K562 (cell line): ENCODE measurements at regions not wholly inside any gene's neighbourhood (a gene's known extent, or its start where the extent isn't known, plus 50 kb on each side); places are given as distances from the start of the nearest gene placed in this dataset.
A peak's percentile ranks its signal among the peaks of the same experiment; 100 is the strongest.

Source experiments
- ATAC-seq: fragments of 200-7000 bp; cut with Tn5 transposase; 3 replicates; pipeline ENCODE4 v1.9.1; 2020; ENCODE audit warnings: moderate library complexity
- BruUV-seq: library from RNA; stranded (reverse); fragments of 400-500 nt; replicated peaks from 2 replicates; lab custom pipeline; 2021; lab: Mats Ljungman, UMichigan
- CTCF ChIA-PET: fragments of 300-600 bp; formaldehyde crosslinking; extraction: SDS; loops from one replicate; lab custom pipeline; 2021; ENCODE audit warnings: low intra/inter-chr PET ratio; lab: Yijun Ruan, JAX
- POLR2A ChIA-PET: fragments of 300-600, 350-650 bp; sonication (Branson Sonifier 250); formaldehyde crosslinking; extraction: SDS; loops from one replicate; lab custom pipeline; 2021; ENCODE audit warnings: antibody characterized with exemption, inconsistent platforms; lab: Yijun Ruan, JAX
- DNase-seq, 4 experiments: peaks; one replicate each; pipeline versions ENCODE4 v3.0.0 to v3.0.0-alpha.2; 2011 to 2018; ENCODE audit warnings: low spot score in 3 of 4, mixed read lengths in 3 of 4; ENCODE audit errors: extremely low read depth in 1 of 4
- FAIRE-seq: peaks from 2 replicates; lab custom pipeline; 2011; peaks lifted over from hg19 to GRCh38; lab: Jason Lieb, UNC
- H2AFZ ChIP-seq: 2 replicates; pipeline ENCODE4 v1.6.0; 2011; ENCODE audit warnings: low read depth, low read length, control low read depth, inconsistent platforms
- H3K27ac ChIP-seq: fragments of 200-600 bp; 3 replicates; pipeline ENCODE4 v1.8.0; 2011; ENCODE audit warnings: low read depth, mild to moderate bottlenecking, control low read depth, inconsistent platforms, low read length, moderate library complexity, mixed read lengths; ENCODE audit errors: extremely low read depth
- H3K27me3 ChIP-seq, 2 experiments: fragments of 300-600 bp in 1 of 2; 2 replicates in 1 of 2; 3 replicates in 1 of 2; pipeline versions ENCODE4 v1.6.0 to v1.8.0; 2011; ENCODE audit warnings: inconsistent platforms in 2 of 2, low read length in 2 of 2, mild to moderate bottlenecking in 1 of 2, mixed read lengths in 1 of 2, moderate library complexity in 1 of 2; ENCODE audit not compliant: control insufficient read depth in 2 of 2, insufficient read depth in 2 of 2
- H3K36me3 ChIP-seq: fragments of 300-600 bp; 3 replicates; pipeline ENCODE4 v1.8.0; 2011; ENCODE audit warnings: mild to moderate bottlenecking, low read length, inconsistent platforms; ENCODE audit not compliant: control insufficient read depth, insufficient read depth
- H3K4me1 ChIP-seq, 2 experiments: fragments of 200-600 bp in 1 of 2; replicated peaks in 1 of 2; 2 replicates in 1 of 2; 3 replicates in 1 of 2; pipeline versions ENCODE4 v1.5.1 to v1.8.0; 2011; ENCODE audit warnings: inconsistent platforms in 2 of 2, low read length in 2 of 2, mild to moderate bottlenecking in 1 of 2, mixed read lengths in 1 of 2, moderate library complexity in 1 of 2; ENCODE audit not compliant: control insufficient read depth in 2 of 2, insufficient read depth in 2 of 2
- H3K4me2 ChIP-seq: 2 replicates; pipeline ENCODE4 v1.6.1; 2011; ENCODE audit warnings: low read length, control low read depth, inconsistent platforms, mixed read lengths; ENCODE audit not compliant: insufficient read depth
- H3K4me3 ChIP-seq: fragments of 200-600 bp; sonication (generic), shearing (Covaris generic); 2 replicates; pipeline ENCODE4 v1.5.1; 2016; ENCODE audit warnings: control low read depth, inconsistent platforms
- H3K79me2 ChIP-seq: fragments of 200-600 bp; 3 replicates; pipeline ENCODE4 v1.8.0; 2011; ENCODE audit warnings: low read length, inconsistent platforms; ENCODE audit not compliant: control insufficient read depth, insufficient read depth
- H3K9ac ChIP-seq, 2 experiments: 2 replicates each; pipeline versions ENCODE4 v1.6.0 to v1.6.1; 2011; ENCODE audit warnings: low read depth in 2 of 2, low read length in 2 of 2, control low read depth in 1 of 2, inconsistent platforms in 1 of 2, mild to moderate bottlenecking in 1 of 2, mixed read lengths in 1 of 2; ENCODE audit not compliant: insufficient read depth in 1 of 2
- H3K9me1 ChIP-seq: one replicate; pipeline ENCODE4 v1.6.0; 2011; ENCODE audit warnings: inconsistent platforms, mild to moderate bottlenecking, low read length, moderate library complexity; ENCODE audit not compliant: control insufficient read depth, insufficient read depth
- H3K9me3 ChIP-seq: replicated peaks from 2 replicates; pipeline ENCODE4 v1.5.1; 2011; ENCODE audit warnings: low read depth, low read length, inconsistent platforms; ENCODE audit not compliant: control insufficient read depth, insufficient read depth
- H4K20me1 ChIP-seq: replicated peaks from 2 replicates; pipeline ENCODE4 v1.6.1; 2011; ENCODE audit warnings: low read length, inconsistent platforms, mixed read lengths; ENCODE audit not compliant: control insufficient read depth, insufficient read depth
- FOXA1 ChIP-seq: fragments of 450-650 bp; IDR thresholded peaks from 2 replicates; pipeline ENCODE4 v1.6.1; 2016; ENCODE audit warnings: mild to moderate bottlenecking, borderline replicate concordance
- HMGN3 ChIP-seq: IDR thresholded peaks from 2 replicates; pipeline ENCODE4 v1.6.1; 2011; ENCODE audit warnings: borderline replicate concordance, low read depth, mild to moderate bottlenecking, mixed read lengths, low read length; ENCODE audit not compliant: insufficient read length; ENCODE audit errors: extremely low read depth
- MTA3 ChIP-seq: fragments of 450-650 bp; formaldehyde crosslinking; IDR thresholded peaks from 2 replicates; pipeline ENCODE4 v1.6.1; 2017; ENCODE audit warnings: mild to moderate bottlenecking, borderline replicate concordance
- NFIC ChIP-seq: fragments of 450-650 bp; IDR thresholded peaks from 2 replicates; pipeline ENCODE4 v1.6.1; 2017; ENCODE audit warnings: mild to moderate bottlenecking, inconsistent platforms
- NFIX ChIP-seq: fragments of 250-450 bp; sonication (Bioruptor Pico); IDR thresholded peaks from 2 replicates; pipeline ENCODE4 v1.4.0; 2020; ENCODE audit warnings: low read depth, mild to moderate bottlenecking, moderate library complexity
- U2AF1 ChIP-seq: fragments of 200-400 bp; formaldehyde crosslinking; optimal IDR thresholded peaks from 2 replicates; pipeline ENCODE3; 2017; ENCODE audit warnings: mild to moderate bottlenecking, low read depth, low read length, moderate library complexity
- WGBS: fragments of 100-300 bp; shearing (Covaris generic); methylation state at CpG from one replicate; pipeline ENCODE4 v1.1.6; 2016; ENCODE audit warnings: low coverage, mixed read lengths; ENCODE audit not compliant: insufficient coverage; ENCODE audit errors: missing lambda C conversion rate; 5-methylcytosine and 5-hydroxymethylcytosine counted together
- in situ Hi-C: fragments of 300-500 bp; cut with MboI; formaldehyde crosslinking; loops from 4 replicates; pipeline ENCODE4 v1.15.0; 2018; ENCODE audit warnings: inconsistent platforms, mixed read lengths
- intact Hi-C: fragments of 100-400 bp; cut with micrococcal nuclease; formaldehyde crosslinking; loops from 2 replicates; pipeline ENCODE4 v1.14.2; 2022
- TF ChIP-seq, protein P1 (sequence below), 2 experiments: fragments of 450-650 bp; IDR thresholded peaks; 2 replicates each; pipeline ENCODE4 v1.6.1; 2016; ENCODE audit warnings: mild to moderate bottlenecking in 2 of 2, borderline replicate concordance in 1 of 2, low read depth in 1 of 2, moderate library complexity in 1 of 2

DNA sequence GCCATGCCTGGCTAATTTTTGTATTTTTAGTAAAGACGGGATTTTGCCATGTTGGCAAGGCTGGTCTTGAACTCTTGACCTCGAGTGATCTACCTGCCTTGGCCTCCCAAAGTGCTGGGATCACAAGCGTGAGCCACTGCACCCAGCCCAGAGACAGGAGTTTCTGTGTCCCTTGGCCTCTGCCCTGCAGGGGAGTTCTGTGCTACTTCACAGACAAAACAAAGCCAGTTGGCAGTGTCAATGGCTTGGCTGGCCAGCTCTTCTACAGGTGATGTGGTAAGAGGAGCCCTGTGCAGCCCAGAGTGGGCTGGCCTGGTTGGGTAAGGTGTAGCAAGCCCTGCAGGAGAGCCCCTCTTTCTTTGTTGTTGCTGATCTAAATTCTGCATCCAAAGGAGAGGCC, 60.5 kb upstream of the SHISAL1 start (continued):
- TF ChIP-seq NFIX (CRISPR knock-in tag) (no peak), MTA3 (no peak), FOXA1 (no peak), U2AF1 (no peak), HMGN3 (no peak)

DNA sequence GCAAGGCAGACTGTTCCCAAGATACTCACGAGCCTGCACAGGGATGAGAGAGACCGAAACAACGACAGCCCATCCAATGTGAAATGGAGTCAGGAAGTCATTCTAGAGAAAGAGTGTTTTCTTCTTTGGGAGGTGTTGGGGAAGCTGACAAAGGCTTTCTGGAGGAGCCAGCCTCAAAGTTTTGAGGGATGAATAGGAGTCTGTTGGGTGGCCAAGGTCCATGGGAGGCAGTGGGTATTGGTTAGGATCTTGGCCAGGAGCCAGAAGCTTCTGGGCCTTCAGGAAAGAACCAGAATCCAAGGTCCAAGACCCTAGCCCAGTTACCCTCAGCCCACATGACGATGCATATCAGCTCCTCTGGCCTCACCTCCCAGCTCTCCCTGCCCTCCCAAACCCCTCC, 59.9 kb upstream of the SHISAL1 start:
- no peak for FAIRE-seq
- Histone ChIP-seq H3K4me2 (no peak overlapping the region), H3K27me3 (peaks cover 0 to 19% of the 10 kb centered on the region in 2 experiments; a peak in 1 of 5 replicates), H2AFZ (no peak overlapping the region), H3K36me3 (no peaks in the 10 kb centered on the region), H3K4me1 (no peaks in the 10 kb centered on the region), H3K9ac (no peak overlapping the region), H3K9me1 (no peaks in the 10 kb centered on the region), H3K27ac (no peak overlapping the region), H3K4me3 (no peak overlapping the region), H4K20me1 (no peaks in the 10 kb centered on the region), H3K9me3 (no peaks in the 10 kb centered on the region), H3K79me2 (no peaks in the 10 kb centered on the region)
- WGBS = 0% methylated on average over 3 of the region's 4 CpGs
- no TSS peak for BruUV-seq
- in situ Hi-C loops = no loop called here
- ChIA-PET POLR2A (interaction anchor here (0.5 to 1.6 kb wide), 2 partner anchors 14 to 1424 kb away, joined by 3 to 4 read pairs; no protein-coding TSS in a partner anchor), CTCF (no interaction called here)
- no peak for ATAC-seq
- DNase-seq = no peak
- intact Hi-C loops = no loop called here
- TF ChIP-seq NFIC = 0 out of 2 replicates have a peak, but pooled peaks have one; percentile 26
- TF ChIP-seq, protein P1, sequence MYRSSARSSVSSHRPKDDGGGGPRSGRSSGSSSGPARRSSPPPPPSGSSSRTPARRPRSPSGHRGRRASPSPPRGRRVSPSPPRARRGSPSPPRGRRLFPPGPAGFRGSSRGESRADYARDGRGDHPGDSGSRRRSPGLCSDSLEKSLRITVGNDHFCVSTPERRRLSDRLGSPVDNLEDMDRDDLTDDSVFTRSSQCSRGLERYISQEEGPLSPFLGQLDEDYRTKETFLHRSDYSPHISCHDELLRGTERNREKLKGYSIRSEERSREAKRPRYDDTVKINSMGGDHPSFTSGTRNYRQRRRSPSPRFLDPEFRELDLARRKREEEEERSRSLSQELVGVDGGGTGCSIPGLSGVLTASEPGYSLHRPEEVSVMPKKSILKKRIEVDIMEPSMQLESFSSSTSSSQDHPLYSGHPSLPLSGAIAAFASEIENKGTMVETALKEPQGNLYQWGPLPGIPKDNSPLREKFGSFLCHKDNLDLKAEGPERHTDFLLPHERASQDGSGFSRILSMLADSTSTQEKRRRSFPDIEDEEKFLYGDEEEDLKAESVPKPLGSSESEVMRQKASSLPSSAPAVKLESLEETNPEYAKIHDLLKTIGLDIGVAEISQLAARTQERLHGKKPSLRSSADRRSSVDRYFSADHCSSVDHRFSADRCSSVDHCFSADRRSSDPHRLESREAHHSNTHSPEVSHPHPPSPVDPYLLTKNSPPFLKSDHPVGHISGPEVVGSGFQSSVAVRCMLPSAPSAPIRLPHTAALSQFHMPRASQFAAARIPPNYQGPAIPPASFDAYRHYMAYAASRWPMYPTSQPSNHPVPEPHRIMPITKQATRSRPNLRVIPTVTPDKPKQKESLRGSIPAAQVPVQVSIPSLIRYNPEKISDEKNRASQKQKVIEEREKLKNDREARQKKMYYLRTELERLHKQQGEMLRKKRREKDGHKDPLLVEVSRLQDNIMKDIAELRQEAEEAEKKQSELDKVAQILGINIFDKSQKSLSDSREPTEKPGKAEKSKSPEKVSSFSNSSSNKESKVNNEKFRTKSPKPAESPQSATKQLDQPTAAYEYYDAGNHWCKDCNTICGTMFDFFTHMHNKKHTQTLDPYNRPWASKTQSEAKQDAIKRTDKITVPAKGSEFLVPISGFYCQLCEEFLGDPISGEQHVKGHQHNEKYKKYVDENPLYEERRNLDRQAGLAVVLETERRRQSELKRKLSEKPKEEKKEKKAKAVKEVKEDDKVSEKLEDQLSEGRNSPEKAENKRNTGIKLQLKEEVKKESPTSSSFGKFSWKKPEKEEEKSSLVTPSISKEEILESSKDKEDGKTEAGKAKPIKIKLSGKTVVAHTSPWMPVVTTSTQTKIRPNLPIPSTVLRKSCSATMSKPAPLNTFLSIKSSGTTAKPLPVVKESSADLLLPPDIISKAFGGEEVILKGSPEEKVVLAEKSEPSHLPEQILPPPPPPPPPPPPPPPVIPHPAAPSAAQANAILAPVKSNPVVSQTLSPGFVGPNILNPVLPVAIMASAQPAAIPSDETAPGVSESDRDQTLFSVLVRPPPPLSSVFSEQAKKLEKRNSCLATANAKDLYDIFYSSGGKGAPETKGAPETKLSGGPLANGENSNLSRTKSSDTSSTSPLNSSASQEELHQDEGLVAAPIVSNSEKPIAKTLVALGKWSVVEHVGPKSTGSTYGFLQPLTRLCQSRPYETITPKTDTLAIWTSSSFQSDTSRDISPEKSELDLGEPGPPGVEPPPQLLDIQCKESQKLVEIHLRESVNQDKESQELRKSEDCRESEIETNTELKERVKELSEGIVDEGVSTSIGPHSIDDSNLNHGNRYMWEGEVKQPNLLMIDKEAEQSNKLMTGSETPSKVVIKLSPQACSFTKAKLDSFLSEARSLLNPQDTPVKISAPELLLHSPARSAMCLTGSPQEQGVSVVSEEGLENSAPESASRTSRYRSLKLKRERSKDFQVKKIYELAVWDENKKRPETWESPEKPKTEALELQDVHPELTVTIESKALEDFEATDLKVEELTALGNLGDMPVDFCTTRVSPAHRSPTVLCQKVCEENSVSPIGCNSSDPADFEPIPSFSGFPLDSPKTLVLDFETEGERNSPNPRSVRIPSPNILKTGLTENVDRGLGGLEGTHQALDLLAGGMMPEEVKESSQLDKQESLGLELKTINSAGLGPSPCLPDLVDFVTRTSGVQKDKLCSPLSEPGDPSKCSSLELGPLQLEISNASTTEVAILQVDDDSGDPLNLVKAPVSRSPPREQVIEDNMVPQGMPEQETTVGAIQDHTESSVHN (IDR thresholded peaks at IDR 0.05; ENCODE audit: borderline replicate concordance in 1 of 2, low read depth in 1 of 2) = no peak
